ENCODE measurements at regions not wholly inside any gene's neighbourhood (a gene's known extent, or its start where the extent isn't known, plus 50 kb on each side); places are given as distances from the start of the nearest gene placed in this dataset.
A peak's percentile ranks its signal among the peaks of the same experiment; 100 is the strongest.

- no peak for TF ChIP-seq CTCF (IDR thresholded peaks at IDR 0.05)
- H3K36me3 ChIP-seq (ENCODE audit: insufficient read depth, low read length) = no peaks in the 10 kb centered on the region
- Mint-ChIP-seq H3K27ac (no peak overlapping the region), H3K36me3 (ENCODE audit: low read depth) (no peaks in the 10 kb centered on the region), H3K4me3 (no peak overlapping the region), H3K4me1 (ENCODE audit: low read depth) (no peaks in the 10 kb centered on the region), H3K27me3 (peaks cover 25% of the 10 kb centered on the region), H3K9me3 (no peaks in the 10 kb centered on the region)
- ATAC-seq (ENCODE audit: poor library complexity) (no peak), DNase-seq (peak in 2 of 14 experiments; percentile 1 to 10)
- ChIA-PET POLR2A (no interaction called here), CTCF (no interaction called here)
- no peak overlapping the region for H3K27ac ChIP-seq (ENCODE audit: low read depth in 1 of 2, low read length in 2 of 2)
- peaks cover 0 to 6% of the 10 kb centered on the region in 2 experiments for H3K27me3 ChIP-seq (ENCODE audit: control insufficient read depth in 1 of 2, insufficient read depth in 2 of 2, low read length in 2 of 2)
- H3K9me3 ChIP-seq (ENCODE audit: control insufficient read depth in 1 of 2, insufficient read depth in 1 of 2, low read length in 2 of 2) = no peaks in the 10 kb centered on the region
- H3K4me3 ChIP-seq (ENCODE audit: low read length) = no peak overlapping the region
- no peaks in the 10 kb centered on the region for H3K4me1 ChIP-seq (ENCODE audit: insufficient read depth, low read length)
- intact Hi-C loops (cut with DNase I, micrococcal nuclease) = no loop called here
Observed at GRCh38 chr14:101020834-101021370, 117.4 kb upstream of the RTL1 start.

GRCh38 chr14:101022121-101022520, 118.6 kb upstream of the RTL1 start:
- peaks cover 0 to 6% of the 10 kb centered on the region in 2 experiments for H3K27me3 ChIP-seq (ENCODE audit: control insufficient read depth in 1 of 2, insufficient read depth in 2 of 2, low read length in 2 of 2)
- no peaks in the 10 kb centered on the region for H3K36me3 ChIP-seq (ENCODE audit: insufficient read depth, low read length)
- no peak overlapping the region for H3K4me3 ChIP-seq (ENCODE audit: low read length)
- intact Hi-C loops (cut with DNase I, micrococcal nuclease) = no loop called here
- no peak overlapping the region for H3K27ac Mint-ChIP-seq
- H3K4me1 Mint-ChIP-seq (ENCODE audit: low read depth) = no peaks in the 10 kb centered on the region
- peaks cover 25% of the 10 kb centered on the region for H3K27me3 Mint-ChIP-seq
- ATAC-seq (ENCODE audit: poor library complexity) = no peak
- no peaks in the 10 kb centered on the region for H3K36me3 Mint-ChIP-seq (ENCODE audit: low read depth)
- no peak overlapping the region for H3K4me3 Mint-ChIP-seq
- no peak for TF ChIP-seq CTCF (IDR thresholded peaks at IDR 0.05)
- H3K27ac ChIP-seq (ENCODE audit: low read depth in 1 of 2, low read length in 2 of 2) = no peak overlapping the region
- no peak for DNase-seq
- no peaks in the 10 kb centered on the region for H3K9me3 Mint-ChIP-seq
- POLR2A ChIA-PET = no interaction called here
- CTCF ChIA-PET = no interaction called here
- no peaks in the 10 kb centered on the region for H3K9me3 ChIP-seq (ENCODE audit: control insufficient read depth in 1 of 2, insufficient read depth in 1 of 2, low read length in 2 of 2)
- no peaks in the 10 kb centered on the region for H3K4me1 ChIP-seq (ENCODE audit: insufficient read depth, low read length)

GRCh38 chr14:101022916-101023435, 119.5 kb upstream of the RTL1 start:
- ATAC-seq (ENCODE audit: poor library complexity) = no peak
- Histone ChIP-seq H3K27me3 (ENCODE audit: control insufficient read depth in 1 of 2, insufficient read depth in 2 of 2, low read length in 2 of 2) (peaks cover 0 to 6% of the 10 kb centered on the region in 2 experiments), H3K4me3 (ENCODE audit: low read length) (no peak overlapping the region), H3K27ac (ENCODE audit: low read depth in 1 of 2, low read length in 2 of 2) (no peak overlapping the region), H3K36me3 (ENCODE audit: insufficient read depth, low read length) (no peaks in the 10 kb centered on the region), H3K4me1 (ENCODE audit: insufficient read depth, low read length) (no peaks in the 10 kb centered on the region), H3K9me3 (ENCODE audit: control insufficient read depth in 1 of 2, insufficient read depth in 1 of 2, low read length in 2 of 2) (no peaks in the 10 kb centered on the region)
- no peaks in the 10 kb centered on the region for H3K4me1 Mint-ChIP-seq (ENCODE audit: low read depth)
- no peak overlapping the region for H3K27ac Mint-ChIP-seq
- H3K27me3 Mint-ChIP-seq = peaks cover 25% of the 10 kb centered on the region
- no peaks in the 10 kb centered on the region for H3K36me3 Mint-ChIP-seq (ENCODE audit: low read depth)
- peak in 1 of 14 experiments; percentile 10 for DNase-seq
- H3K9me3 Mint-ChIP-seq = no peaks in the 10 kb centered on the region
- no peak for TF ChIP-seq CTCF (IDR thresholded peaks at IDR 0.05)
- ChIA-PET POLR2A (no interaction called here), CTCF (no interaction called here)
- no peak overlapping the region for H3K4me3 Mint-ChIP-seq
- intact Hi-C loops (cut with DNase I, micrococcal nuclease) = no loop called here

Data from CD4-positive, alpha-beta T cell (primary cell).